ENCODE measurements at regions not wholly inside any gene's neighbourhood (a gene's known extent, or its start where the extent isn't known, plus 50 kb on each side); places are given as distances from the start of the nearest gene placed in this dataset.

DNA sequence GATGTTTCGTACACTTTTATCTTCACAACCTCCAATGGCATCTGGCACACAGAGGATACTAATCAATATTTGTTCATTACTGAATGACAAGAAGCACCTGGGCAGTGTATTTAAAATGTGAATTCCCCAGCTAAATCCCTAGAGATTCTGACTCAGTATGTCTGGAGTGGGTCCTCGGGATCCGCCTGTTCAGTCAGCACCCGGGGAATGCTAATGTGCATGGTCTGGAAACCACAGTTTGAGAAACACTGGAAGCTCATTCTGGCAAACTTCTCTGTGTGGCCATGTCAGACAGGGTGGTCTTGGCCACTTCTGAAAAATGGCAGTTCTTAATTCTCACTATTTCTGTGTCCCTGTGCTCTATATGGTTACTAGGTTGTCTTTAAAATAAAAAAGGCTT lies 138.8 kb upstream of the VCX start:
- H3K36me3 ChIP-seq, result no peaks in the 10 kb centered on the region
- H3K27ac ChIP-seq, result no peak overlapping the region
- intact Hi-C loops (cut with DNase I), result no loop called here
- no peaks in the 10 kb centered on the region for H3K9me3 ChIP-seq
- WGBS, 2 donors, result 60 to 71% methylated on average over 2 to 4 of the region's 4 CpGs
- no peak for DNase-seq
- H3K4me3 ChIP-seq, result no peak overlapping the region
- H3K27me3 ChIP-seq, result no peaks in the 10 kb centered on the region
- H3K4me1 ChIP-seq, result no peaks in the 10 kb centered on the region
- TF ChIP-seq, protein P1, sequence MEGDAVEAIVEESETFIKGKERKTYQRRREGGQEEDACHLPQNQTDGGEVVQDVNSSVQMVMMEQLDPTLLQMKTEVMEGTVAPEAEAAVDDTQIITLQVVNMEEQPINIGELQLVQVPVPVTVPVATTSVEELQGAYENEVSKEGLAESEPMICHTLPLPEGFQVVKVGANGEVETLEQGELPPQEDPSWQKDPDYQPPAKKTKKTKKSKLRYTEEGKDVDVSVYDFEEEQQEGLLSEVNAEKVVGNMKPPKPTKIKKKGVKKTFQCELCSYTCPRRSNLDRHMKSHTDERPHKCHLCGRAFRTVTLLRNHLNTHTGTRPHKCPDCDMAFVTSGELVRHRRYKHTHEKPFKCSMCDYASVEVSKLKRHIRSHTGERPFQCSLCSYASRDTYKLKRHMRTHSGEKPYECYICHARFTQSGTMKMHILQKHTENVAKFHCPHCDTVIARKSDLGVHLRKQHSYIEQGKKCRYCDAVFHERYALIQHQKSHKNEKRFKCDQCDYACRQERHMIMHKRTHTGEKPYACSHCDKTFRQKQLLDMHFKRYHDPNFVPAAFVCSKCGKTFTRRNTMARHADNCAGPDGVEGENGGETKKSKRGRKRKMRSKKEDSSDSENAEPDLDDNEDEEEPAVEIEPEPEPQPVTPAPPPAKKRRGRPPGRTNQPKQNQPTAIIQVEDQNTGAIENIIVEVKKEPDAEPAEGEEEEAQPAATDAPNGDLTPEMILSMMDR (IDR thresholded peaks at IDR 0.05), result no peak
- TF ChIP-seq POLR2A (IDR thresholded peaks at IDR 0.05), result no peak

DNA sequence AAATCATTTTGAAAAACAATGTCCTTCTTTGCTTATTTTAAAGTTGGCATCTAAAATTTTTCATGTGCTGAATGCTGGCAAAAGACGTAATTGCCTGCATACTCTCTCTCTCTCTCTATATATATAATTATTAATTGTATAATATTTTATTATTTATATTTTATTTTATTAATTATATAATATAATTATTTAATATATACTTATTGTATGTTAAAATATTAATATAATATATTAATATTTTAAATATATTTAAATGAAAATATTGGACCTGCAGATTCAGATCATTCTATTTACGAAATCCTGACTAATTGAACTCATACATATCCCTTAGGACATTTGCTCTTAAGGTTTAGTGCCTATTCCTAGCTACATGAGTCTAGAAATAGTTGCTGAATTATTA lies 144.7 kb upstream of the VCX start:
- Histone ChIP-seq H3K4me1 (no peaks in the 10 kb centered on the region), H3K9me3 (no peaks in the 10 kb centered on the region), H3K36me3 (no peaks in the 10 kb centered on the region), H3K27me3 (no peaks in the 10 kb centered on the region), H3K27ac (no peak overlapping the region), H3K4me3 (no peak overlapping the region)
- intact Hi-C loops (cut with DNase I), result no loop called here
- 75 to 81% methylated on average over 2 of the region's 2 CpGs for WGBS, 2 donors
- no peak for DNase-seq
- TF ChIP-seq, protein P1 (IDR thresholded peaks at IDR 0.05), result no peak
- TF ChIP-seq POLR2A (IDR thresholded peaks at IDR 0.05), result no peak

DNA sequence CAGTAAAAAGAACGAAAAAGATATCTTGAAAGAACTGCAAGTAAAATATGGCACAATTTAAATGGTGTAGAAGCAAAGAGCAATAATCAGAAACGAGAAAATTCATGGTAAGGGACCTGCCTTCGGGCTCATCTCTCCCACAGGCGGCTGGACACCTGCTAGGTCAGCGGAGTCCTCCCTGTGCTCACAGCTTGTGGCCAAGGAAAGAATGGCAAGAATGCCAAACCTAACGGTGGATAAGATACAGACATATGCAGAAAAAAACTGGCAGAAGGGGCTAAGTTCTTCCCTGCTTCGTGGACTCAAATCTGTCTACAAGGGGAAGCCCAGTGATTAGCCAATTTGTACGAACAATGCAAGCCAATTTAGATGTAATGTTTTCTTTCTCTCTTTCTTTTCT lies 152.1 kb upstream of the VCX start:
- 25 to 48% methylated on average over 8 of the region's 8 CpGs for WGBS, 2 donors
- intact Hi-C loops (cut with DNase I), result no loop called here

DNA sequence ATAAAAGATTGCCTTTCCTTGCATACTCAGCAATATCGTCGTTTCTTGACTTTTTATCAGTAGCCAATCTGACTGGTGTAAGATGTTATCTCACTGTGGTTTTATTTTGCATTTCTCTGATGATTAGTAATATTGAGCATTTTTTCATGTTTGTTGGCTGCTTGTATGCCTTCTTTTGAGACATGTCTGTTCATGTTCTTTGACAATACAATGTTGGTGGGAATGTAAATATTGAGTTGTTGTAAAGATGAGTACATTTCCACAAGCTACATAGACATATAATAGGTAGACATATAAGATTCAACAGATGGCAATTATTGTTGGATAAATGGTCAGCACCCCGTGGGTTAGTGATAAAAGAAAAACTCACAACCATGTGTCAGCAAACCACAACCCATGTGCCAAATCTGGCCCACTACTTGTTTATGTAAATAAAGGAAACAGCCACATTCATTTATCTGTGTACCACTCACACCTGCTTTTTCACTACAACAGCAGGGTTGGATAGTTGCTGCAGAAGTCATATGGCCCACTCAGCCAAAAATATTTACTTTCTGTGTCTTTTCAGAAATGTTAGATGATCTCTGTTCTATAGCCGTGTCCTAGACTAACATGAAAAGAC lies 153.1 kb upstream of the VCX start:
- no peak overlapping the region for H3K4me3 ChIP-seq
- DNase-seq, result no peak
- H3K27me3 ChIP-seq, result no peaks in the 10 kb centered on the region
- H3K36me3 ChIP-seq, result no peaks in the 10 kb centered on the region
- no peaks in the 10 kb centered on the region for H3K4me1 ChIP-seq
- intact Hi-C loops (cut with DNase I), result no loop called here
- no peak overlapping the region for H3K27ac ChIP-seq
- no peaks in the 10 kb centered on the region for H3K9me3 ChIP-seq
- TF ChIP-seq, protein P1 (IDR thresholded peaks at IDR 0.05), result no peak
- TF ChIP-seq POLR2A (IDR thresholded peaks at IDR 0.05), result no peak
- 38 to 61% methylated on average over 3 to 4 of the region's 4 CpGs for WGBS, 2 donors

More for the DNA sequence above, 152.1 kb upstream of the VCX start:
- H3K36me3 ChIP-seq, result no peaks in the 10 kb centered on the region
- H3K9me3 ChIP-seq, result no peaks in the 10 kb centered on the region
- TF ChIP-seq, protein P1 (IDR thresholded peaks at IDR 0.05), result no peak
- no peak for TF ChIP-seq POLR2A (IDR thresholded peaks at IDR 0.05)
- DNase-seq, result no peak
- no peak overlapping the region for H3K27ac ChIP-seq
- H3K27me3 ChIP-seq, result no peaks in the 10 kb centered on the region
- no peak overlapping the region for H3K4me3 ChIP-seq
- H3K4me1 ChIP-seq, result no peaks in the 10 kb centered on the region

DNA sequence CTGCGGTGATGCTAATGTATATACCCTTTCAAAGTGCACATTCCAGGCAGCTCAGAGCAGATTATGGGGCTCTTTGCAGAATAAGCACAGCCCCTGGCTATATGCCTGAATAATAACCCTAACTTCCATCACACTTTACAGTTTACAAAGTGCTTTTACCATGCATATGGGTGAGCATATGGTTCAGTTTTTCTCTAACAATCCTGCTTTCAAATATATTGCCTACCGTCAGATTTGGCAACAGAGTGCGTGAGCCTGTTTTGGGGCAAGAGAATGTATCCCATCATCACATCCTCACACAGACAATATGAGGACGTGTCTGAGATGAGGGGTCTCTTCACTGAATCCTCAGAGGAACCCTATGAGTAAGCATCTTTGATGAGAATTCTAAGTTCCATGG lies 162.8 kb upstream of the VCX start:
- no peaks in the 10 kb centered on the region for H3K27me3 ChIP-seq
- TF ChIP-seq, protein P1 (IDR thresholded peaks at IDR 0.05), result no peak
- TF ChIP-seq POLR2A (IDR thresholded peaks at IDR 0.05), result no peak
- no peak overlapping the region for H3K27ac ChIP-seq
- no peak overlapping the region for H3K4me3 ChIP-seq
- no peaks in the 10 kb centered on the region for H3K4me1 ChIP-seq
- intact Hi-C loops (cut with DNase I), result no loop called here
- no peak for DNase-seq
- H3K36me3 ChIP-seq, result no peaks in the 10 kb centered on the region
- 70 to 89% methylated on average over 2 to 4 of the region's 4 CpGs for WGBS, 2 donors
- no peaks in the 10 kb centered on the region for H3K9me3 ChIP-seq

Measured in esophagus squamous epithelium (tissue), 5 donors.